T-helper 2 cell treated with Interferon-gamma antibody and Interleukin-4, amounts not matched to agents 100 ng/mL and 5 ng/mL, for 36 hours (primary cell): ENCODE measurements at regions not wholly inside any gene's neighbourhood (a gene's known extent, or its start where the extent isn't known, plus 50 kb on each side); places are given as distances from the start of the nearest gene placed in this dataset.

Source experiments
- intact Hi-C: fragments of 100-400 bp; cut with micrococcal nuclease; formaldehyde crosslinking; loops from one replicate; pipeline ENCODE4 v1.15.1; 2023

DNA sequence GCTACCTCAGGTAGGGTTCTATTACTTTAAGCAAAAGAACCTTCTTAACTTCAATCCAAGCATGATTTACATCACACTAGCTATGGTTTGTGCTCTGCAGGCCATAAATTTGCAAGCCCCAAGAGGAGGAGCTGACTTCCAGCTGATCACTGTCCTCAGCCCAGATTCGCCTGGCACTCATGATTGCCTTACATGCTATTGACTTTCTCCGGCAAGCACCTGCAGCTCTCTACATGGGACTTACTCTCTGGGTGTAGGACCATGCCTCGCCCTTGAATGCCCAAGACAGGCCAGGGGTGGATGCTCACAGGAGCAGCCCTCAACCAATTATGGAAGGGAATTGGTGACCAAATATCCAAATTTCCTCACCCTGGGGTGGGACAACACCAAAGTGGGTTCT lies 99.8 kb downstream of the ESM1 start:
- intact Hi-C loops = no loop called here

DNA sequence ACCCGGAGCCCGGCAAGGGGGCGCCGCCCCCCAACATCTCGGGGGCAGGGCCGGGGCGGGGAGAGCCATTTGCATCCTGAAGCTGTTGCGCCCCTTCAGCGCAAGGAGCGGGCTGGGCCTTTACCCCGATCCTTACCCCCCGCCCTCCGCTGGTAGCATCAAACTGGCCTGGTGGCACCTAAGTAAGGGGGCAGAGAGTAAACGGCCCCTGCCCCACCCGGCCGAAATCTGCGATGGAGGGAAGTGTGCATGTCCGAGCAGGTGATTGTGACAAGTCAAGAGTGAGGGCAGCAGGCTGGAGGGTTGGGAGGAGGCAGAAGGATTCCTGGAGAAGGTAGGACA lies 101.2 kb downstream of the ESM1 start:
- intact Hi-C loops = no loop called here

DNA sequence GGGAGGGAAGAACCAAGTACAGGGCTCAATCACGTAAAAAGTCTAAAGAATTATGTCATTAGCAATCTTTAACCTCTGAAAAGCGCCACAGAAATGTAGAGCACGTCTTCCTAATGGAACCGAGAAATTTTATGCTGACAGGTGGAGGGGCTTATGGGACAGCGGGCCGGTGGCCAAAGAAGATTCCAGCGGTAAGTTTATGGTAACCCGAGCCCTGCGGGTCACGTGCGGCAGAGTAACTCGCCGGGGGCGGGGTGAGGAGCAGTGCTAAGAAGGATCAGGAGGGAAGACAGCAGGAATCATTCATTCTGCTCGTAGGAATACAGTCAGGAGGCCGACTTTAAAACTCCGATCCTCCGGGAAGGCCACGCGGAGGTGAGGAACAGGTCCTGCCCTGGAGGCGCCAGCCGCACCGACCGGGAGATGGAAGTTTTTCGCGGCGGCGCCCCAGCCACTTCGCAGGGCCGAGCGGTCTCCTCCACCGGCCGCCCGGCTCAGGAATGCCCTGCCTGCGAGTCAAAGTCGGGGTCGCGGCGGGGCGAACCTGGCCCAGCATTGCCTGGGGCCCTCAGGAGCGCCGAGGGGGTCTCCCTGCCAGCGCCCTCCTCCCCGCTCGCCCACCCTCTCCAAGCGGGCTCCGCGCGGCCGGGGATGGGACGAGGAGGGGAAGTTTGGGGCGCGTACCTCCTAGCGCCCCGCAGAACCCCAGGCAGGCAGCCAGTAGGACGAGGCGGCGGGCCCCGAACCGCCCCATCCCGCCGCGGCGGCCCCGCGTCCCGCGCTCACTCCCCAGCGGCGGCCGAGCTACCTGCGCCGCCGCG lies 101.8 kb downstream of the ESM1 start:
- intact Hi-C loops = no loop called here

DNA sequence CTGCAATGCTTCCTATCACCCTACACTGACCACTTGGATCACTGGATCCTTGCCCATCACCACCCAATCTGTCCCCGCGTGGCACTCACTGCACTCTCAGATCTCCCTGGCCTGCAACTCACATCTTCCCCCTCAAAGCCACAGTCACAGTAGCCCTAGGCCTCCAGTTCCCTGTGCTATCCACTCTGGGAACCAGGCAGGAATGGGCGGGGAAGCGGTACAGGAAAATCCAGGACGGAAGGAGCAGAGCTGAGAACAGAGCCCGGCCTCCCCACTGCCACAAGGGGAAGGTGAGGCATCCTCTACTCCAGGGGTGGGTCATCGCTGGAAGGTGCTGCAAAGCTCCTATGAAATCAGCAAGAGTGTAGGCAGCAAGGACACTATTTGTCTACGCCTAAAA lies 102.6 kb downstream of the ESM1 start:
- intact Hi-C loops = no loop called here

DNA sequence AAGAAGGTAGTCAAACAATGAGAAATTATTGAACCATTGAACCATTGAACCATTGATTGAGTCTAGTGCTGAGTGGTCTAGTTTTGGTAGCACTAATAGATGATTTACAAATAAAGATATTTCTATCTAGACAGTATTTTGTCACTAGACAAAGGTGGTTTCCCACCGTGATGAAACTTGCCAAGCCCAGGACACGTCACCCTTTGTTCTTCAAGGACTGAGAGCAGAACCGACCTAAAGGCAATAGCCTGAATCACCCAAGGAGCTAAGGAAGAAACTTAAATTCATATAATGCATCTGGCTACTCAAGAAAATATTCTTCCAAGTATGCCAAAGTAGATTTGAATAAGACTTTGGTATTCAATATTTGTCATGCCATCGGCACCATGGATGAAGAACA lies 103.3 kb downstream of the ESM1 start:
- intact Hi-C loops = no loop called here

DNA sequence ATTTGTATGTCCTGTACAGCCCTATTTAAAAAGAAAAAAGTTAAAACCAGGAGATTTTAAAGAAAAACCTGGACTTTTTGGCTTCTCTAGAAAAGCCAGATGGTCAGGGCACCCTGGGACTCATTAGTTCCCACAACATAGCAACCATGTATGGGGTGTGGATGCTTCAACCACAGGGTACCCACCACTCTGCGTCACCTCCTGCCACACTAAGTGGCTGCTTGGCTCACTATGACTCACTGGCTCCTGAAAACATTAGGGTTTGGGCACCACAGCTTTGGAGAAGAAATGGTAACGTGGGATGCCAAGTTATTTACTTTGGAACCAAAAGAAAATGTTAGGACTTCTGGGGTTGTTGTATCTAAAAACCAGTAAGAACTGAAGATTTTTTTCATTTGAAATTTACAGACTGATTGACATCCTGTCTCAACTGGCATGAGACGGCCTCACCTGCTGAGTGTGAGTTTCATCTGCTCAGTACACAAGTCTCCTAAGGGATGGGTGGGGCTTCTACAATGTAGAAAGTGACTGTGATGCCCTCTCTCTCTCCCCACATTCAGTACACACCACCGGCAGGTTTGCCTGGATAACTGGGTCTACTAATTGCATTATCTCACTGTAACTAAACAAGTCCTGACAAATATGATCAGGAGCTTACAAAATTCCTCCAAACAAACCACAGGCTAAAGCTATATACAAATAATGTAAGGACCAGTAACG lies 103.9 kb downstream of the ESM1 start:
- intact Hi-C loops = no loop called here

DNA sequence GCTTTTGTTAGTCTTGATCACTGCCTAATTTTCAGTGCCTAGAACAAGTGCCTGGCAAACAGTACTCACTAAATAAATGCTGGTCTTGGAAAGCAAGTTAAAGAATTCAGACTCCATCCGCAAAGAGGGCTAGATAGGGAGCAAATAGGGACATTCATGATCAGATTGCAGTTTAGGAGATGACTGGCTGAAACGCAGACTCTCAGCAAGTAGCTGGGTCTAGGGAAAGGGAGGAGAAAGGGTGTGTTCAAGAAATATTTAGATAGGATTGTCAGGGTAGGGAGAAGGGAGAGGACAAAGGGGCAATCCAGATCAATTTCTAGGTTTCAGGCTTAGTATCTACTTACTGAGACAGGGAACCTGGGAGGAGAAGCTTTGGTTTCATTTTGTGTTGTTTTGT lies 108.4 kb downstream of the ESM1 start:
- intact Hi-C loops = no loop called here

DNA sequence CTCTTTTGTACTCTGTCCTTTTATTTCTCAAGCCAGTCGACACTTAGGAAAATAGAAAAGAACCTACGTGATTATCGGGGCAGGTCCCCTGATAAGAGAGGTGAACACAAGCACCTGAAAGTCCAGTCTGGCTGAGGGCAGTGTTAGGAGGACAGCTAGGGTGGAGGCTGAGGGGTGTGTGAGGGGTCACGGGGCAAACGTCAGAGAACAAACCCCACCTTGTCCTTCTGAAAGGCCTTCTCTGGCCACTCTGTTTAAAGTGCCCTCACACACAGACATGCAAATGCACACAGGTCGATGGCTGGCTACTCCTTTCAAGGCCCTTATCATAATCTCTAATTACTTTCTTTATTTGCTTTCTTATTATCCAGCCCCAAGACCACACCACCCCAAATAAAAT lies 108.8 kb downstream of the ESM1 start:
- intact Hi-C loops = no loop called here

DNA sequence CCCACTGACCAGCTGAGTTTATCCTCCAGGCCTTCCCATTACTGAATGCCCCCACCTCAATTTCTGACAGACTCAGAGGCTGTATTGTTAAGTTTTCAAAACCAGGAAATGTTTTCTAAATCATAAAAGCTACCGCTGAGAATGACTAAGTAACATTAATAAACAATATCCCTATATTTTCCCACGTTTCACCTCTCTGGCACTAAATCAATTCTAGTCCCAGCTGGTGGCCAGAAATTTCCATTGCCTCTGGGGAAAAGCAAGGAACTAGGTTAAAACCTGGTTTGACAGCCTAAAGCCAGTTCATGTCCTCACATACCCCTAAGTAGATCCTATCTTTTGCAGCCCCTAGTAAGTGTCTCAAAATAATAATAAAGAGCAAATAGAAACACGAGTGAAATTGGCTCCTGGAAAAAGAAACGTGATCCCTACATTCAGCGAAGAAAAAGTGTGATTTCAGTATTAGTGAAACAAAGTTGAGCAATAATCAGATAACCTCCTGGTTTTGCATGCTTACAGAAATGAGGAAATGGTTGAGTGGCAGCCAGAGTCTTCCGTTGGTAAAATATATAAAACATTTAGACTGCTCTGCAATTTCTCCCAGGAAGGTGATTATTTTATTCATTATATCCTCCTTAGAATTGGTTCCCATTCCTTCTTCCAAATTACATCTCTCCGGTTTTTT lies 110.9 kb downstream of the ESM1 start:
- intact Hi-C loops = no loop called here

DNA sequence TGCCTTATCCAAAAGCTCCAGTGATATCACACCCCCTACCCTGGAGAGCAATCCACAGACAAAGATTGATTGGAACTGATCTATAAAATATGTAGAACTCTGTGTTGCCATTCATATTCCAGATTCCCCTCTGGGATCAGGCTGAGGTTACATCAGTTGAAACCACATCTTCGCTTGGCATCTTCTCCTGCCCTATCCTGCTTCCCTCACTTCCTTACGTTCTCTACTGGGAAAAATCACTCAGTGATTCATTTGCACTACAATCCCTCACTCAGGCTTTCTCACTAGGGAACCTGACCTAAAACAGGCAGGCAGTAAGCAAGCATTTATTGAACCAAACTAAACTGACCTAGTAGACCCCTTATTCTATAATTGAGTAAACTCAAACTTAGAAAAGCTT lies 111.7 kb downstream of the ESM1 start:
- intact Hi-C loops = no loop called here

DNA sequence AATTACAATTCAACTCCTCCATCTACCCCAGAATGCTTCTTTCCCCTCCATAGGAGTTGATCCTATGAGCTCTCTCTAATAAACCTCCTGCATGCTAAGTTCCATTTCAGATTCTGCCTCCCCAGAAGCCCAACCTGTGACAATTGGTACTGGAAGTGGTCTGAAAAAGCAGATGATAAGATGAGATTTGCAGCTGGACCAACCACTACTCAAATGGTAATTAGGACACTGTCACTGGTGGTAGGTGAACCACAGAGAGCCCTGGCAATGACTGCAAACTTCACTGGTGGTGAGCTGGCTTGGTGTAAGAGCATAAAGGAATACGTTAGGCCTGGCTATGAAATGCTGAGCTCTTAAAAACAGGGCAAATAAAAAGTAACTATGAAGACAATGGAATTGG lies 112.6 kb downstream of the ESM1 start:
- intact Hi-C loops = no loop called here

DNA sequence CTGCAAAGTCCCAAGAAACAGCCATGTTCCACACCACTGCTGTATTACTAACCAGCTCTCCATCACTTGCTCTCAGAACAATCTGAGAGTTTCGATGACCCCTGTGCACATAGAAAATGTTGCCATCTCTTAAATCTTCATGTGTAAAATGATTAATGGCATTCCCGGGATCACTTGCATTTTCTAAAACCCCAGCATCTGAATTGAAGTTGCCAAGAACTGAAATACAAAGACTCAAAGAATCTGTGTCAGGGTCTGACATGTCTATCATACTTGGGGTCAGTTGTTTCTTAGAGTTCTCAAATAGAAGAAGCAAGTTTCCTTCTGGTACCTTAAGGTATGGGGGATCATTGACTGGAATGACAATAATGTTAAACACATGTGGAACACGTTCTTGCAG lies 115.1 kb downstream of the ESM1 start:
- intact Hi-C loops = no loop called here

DNA sequence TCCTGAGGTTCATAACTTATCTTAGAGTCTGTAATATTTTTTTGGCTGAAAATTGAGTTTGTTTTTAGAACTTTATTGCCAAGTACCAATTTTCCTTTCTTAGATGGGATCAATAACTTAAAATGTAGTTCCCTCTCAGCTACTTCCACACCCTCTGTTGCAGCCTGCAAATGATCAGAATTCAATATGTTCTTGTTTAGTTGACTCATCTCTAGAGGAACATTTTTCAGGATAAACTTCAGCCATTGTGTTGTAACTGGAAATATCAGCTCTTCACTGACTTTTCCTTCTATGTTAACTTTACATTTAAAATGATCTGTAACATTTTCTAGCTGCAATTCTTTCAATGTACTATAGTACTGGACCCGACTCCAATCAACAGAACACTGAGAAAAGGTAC lies 115.7 kb downstream of the ESM1 start:
- intact Hi-C loops = loop anchor here (5.0 to 10.0 kb wide), 3 partner anchors 33 to 625 kb away; partner anchors contain the start of gene ARL15

DNA sequence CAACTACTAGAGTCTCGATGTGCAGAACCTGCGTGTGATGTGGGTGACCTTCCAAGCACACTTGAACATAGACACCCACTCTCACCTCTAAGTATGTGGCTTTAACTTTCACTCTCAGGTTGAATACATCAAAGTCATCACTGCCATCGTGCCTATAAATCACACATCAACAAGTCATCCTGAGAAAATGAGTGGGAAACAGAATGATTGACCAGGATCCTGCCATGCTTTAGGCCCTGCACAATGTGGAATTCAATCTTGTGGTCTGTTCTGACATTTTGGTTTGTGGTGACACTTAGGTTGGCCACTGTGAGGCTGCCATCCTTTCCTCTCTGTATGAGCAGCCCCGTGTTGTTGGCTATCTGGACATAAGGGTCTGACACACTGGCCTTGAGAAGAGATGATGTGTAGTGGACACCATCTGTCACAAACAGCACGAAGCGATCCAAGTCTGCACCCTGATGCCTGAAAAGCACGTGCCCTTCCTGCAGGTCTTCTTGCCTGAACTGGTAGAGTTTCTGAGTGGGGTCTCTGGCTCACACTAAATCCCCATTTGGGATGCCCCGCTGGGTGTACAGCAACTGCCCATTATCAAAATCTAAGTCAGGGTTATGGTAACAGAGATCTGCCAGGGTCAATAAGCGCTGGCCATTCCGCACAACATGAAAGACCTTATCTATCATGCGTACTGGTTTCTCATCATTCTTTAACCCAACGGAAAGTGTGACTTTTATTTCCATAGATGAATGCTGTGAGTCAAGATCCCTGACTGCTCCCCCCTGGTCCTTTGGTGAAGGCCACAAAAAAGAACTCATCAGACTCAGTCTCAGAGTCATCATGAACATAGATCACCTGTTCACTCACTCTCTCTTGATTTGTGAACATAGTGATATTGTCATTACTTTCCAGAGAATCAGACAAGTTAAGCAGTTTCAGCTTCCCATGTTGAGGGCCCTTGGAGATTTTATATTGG lies 116.6 kb downstream of the ESM1 start:
- intact Hi-C loops = loop anchor here (5.0 to 10.0 kb wide), 3 partner anchors 34 to 624 kb away; partner anchors contain the start of gene ARL15

DNA sequence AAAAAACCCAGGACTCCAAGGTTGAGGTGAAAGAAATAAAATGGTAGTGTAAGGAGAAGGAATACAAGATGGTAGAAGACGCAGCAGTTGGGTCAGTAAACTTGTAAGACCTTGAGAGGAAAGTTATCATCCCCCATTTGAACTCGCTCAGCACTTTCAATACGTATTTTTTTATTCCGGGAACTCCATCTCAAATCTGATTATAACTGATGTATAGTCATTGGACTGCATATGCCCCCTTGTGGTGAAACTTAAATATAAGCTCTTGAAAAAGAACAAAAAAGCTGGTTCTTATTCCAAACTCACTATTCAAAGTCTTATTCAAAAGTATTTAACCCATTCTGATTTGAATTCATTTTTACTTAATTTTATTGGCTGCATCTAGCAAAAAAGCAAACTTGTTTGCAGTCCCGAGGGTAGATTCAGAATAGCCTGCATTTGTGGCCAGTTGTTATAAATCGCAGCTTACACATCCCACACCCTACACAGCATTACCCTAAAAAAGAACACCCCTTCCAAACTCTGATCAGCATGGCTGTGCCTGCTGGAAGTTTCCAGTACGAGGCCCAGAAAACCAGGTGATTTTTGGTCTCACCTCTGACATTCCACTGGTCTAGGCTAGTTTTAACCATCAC lies 118.0 kb downstream of the ESM1 start:
- intact Hi-C loops = loop anchor here (1.0 to 10.0 kb wide), 6 partner anchors 22 to 623 kb away; partner anchors contain the start of genes ARL15 and SNX18

DNA sequence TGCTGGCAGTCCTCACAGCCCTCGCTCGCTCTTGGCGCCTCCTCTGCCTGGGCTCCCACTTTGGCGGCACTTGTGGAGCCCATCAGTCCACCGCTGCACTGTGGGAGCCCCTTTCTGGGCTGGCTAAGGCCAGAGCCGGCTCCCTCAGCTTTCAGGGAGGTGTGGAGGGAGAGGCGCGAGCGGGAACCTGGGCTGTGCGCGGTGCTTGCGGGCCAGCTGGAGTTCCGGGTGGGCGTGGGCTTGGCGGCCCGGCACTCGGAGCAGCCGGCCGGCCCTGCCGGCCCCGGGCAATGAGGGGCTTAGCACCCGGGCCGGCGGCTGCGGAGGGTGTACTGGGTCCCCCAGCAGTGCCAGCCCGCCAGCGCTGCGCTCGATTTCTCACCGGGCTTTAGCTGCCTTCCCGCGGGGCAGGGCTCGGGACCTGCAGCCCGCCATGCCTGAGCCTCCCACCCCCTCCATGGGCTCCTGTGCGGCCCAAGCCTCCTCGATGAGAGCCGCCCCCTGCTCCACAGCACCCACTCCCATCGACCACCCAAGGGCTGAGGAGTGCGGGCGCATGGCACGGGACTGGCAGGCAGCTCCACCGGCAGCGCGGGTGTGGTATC lies 120.4 kb downstream of the ESM1 start:
- intact Hi-C loops = loop anchor here (5.0 to 10.0 kb wide), 3 partner anchors 37 to 620 kb away; partner anchors contain the start of gene ARL15

DNA sequence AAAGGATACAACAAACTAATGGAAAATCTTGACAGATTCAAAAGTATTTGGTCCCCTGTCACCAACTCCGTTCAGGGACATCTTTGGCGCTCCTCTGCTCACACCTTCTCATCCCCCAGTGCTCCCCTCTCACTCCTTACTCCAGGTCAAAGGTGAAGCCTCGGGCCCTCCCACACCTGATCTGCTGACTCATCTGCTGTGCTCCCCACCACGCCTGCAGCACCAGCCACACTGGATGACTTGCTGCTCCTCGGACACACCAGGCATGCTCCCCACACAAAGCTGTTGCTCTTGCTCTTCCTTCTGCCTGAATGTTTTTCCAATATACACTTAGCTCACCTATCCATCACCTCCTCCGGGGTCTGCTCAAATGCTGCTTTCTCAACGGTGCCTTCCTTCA lies 123.4 kb downstream of the ESM1 start:
- intact Hi-C loops = loop anchor here (10.0 kb wide), 2 partner anchors 547 to 617 kb away; partner anchors contain the start of gene ARL15

DNA sequence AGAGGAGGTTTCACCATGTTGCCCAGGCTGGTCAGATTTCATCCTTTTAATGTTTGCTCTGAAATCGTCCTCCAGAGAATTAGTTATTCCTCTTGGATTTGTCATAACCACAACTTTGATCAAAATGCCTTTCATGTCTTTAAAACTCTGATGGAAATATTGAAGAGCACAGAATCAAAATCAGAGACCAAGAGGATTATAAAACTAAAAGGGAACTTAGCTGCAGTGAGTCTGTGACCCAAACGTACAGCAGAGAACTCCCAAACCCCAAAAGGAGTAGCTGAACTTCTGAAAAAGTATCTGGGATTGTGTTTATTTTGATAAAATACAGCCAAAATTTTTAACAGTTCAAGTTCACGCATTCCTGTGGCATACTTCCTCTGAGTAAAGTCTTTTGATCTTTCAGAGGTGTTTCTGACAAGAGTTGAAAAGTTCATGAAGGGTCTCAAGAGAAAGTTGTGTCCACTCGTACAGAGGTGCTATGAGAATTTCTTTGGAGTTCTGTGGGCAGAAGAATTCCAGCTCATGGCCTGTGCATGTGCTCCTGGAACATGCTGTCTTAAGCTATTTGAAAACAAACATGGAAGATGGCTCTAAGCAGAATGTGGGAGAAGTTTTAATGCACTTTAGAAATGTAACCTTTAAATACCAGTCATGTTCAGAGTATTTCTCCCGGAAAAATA lies 124.0 kb downstream of the ESM1 start:
- intact Hi-C loops = loop anchor here (10.0 kb wide), 2 partner anchors 547 to 617 kb away; partner anchors contain the start of gene ARL15

DNA sequence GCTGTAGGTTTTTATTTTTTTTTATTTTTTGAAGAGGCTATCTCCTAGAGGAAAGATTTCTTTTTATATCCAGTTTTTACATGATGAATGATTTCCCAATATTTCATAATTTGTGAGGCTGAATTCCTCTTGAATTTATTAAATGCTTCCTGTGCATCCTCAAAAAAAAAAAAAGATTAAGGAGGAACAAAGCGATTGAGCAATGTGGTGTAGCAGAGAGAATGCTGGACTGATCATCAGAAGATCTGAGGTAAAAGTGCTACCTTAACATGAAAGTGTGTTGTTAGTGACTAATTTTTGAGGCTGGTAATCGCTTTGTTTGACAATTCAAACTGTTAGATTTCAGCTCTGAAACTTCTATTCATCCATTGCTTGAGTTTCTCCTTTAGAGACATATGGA lies 125.1 kb downstream of the ESM1 start:
- intact Hi-C loops = loop anchor here (10.0 kb wide), 2 partner anchors 546 to 616 kb away; partner anchors contain the start of gene ARL15
